ENCODE measurements at regions not wholly inside any gene's neighbourhood (a gene's known extent, or its start where the extent isn't known, plus 50 kb on each side); places are given as distances from the start of the nearest gene placed in this dataset.

GRCh38 chr11:95563173-95563572 lies 226.4 kb downstream of the FAM76B start:
- TF ChIP-seq CTCF (conservative IDR thresholded peaks at IDR 0.05 in 1 of 2, IDR thresholded peaks at IDR 0.05 in 1 of 2; ENCODE audit: extremely low read depth in 1 of 2, insufficient read depth in 1 of 2, low read depth in 1 of 2, low read length in 2 of 2): no peak
- no peak for TF ChIP-seq EZH2 (IDR thresholded peaks at IDR 0.05; ENCODE audit: borderline replicate concordance, low read length)

All from mammary epithelial cell (primary cell).